WTC11 (cell line): ENCODE measurements at regions not wholly inside any gene's neighbourhood (a gene's known extent, or its start where the extent isn't known, plus 50 kb on each side); places are given as distances from the start of the nearest gene placed in this dataset.

ENCODE experiments used
- ATAC-seq: fragments of 200-7000 bp; cut with Tn5 transposase; 2 replicates; pipeline ENCODE4 v1.10.0; 2021; ENCODE audit warnings: mild to moderate bottlenecking, moderate library complexity
- CTCF ChIA-PET: fragments of 300-600 bp; sonication (Branson Sonifier 250); formaldehyde crosslinking; loops from one replicate; lab custom pipeline; 2021; ENCODE audit warnings: antibody characterized with exemption; lab: Charles Lee
- POLR2A ChIA-PET: fragments of 350-600 bp; sonication (Branson Sonifier 250); formaldehyde crosslinking; loops from one replicate; lab custom pipeline; 2021; ENCODE audit warnings: antibody characterized with exemption; lab: Charles Lee
- DNase-seq: peaks from one replicate; pipeline ENCODE4 v3.0.0; 2021; ENCODE audit warnings: low spot score
- H3K27ac Mint-ChIP-seq: 2 replicates; pipeline ENCODE4 v1.8.0; 2021; ENCODE audit warnings: mixed read lengths
- H3K27me3 Mint-ChIP-seq: 2 replicates; pipeline ENCODE4 v1.8.0; 2021; ENCODE audit warnings: low read depth, mild to moderate bottlenecking, moderate library complexity, mixed read lengths
- H3K36me3 Mint-ChIP-seq: 2 replicates; pipeline ENCODE4 v1.8.0; 2021; ENCODE audit warnings: mixed read lengths
- H3K4me1 Mint-ChIP-seq: 2 replicates; pipeline ENCODE4 v1.8.0; 2022; ENCODE audit warnings: mixed read lengths
- H3K4me3 Mint-ChIP-seq: 2 replicates; pipeline ENCODE4 v1.8.0; 2021; ENCODE audit warnings: mild to moderate bottlenecking, moderate library complexity, mixed read lengths
- H3K9me3 Mint-ChIP-seq: 2 replicates; pipeline ENCODE4 v1.8.0; 2021; ENCODE audit warnings: mixed read lengths
- CBFB ChIP-seq: sonication (generic); formaldehyde crosslinking; IDR thresholded peaks from 2 replicates; pipeline ENCODE4 v1.8.1; 2022; ENCODE audit warnings: mild to moderate bottlenecking, low read depth, missing genetic modification reagents
- CREM ChIP-seq: sonication (generic); formaldehyde crosslinking; IDR thresholded peaks from 2 replicates; pipeline ENCODE4 v1.8.1; 2022; ENCODE audit warnings: mild to moderate bottlenecking, missing genetic modification reagents, moderate library complexity
- GABPB1 ChIP-seq: sonication (generic); formaldehyde crosslinking; IDR thresholded peaks from 2 replicates; pipeline ENCODE4 v1.8.1; 2023; ENCODE audit warnings: mild to moderate bottlenecking, missing genetic modification reagents
- GTF2I ChIP-seq: fragments of 250-450 bp; sonication (Bioruptor Pico); conservative IDR thresholded peaks from 2 replicates; pipeline ENCODE4 v1.4.0; 2021; ENCODE audit warnings: mild to moderate bottlenecking
- MXD4 ChIP-seq: fragments of 250-450 bp; sonication (Bioruptor Pico); IDR thresholded peaks from 2 replicates; pipeline ENCODE4 v1.8.0; 2021; ENCODE audit warnings: mild to moderate bottlenecking, moderate library complexity, borderline replicate concordance
- NR2C2 ChIP-seq: sonication (generic); formaldehyde crosslinking; IDR thresholded peaks from 2 replicates; pipeline ENCODE4 v1.8.0; 2022; ENCODE audit warnings: mild to moderate bottlenecking, missing genetic modification reagents
- PRRX2 ChIP-seq: fragments of 250-450 bp; sonication (Bioruptor Pico); IDR thresholded peaks from 2 replicates; pipeline ENCODE4 v1.8.0; 2021; ENCODE audit warnings: mild to moderate bottlenecking
- SOX15 ChIP-seq: fragments of 250-450 bp; sonication (Bioruptor Pico); IDR thresholded peaks from 2 replicates; pipeline ENCODE4 v1.9.0; 2021; ENCODE audit warnings: mild to moderate bottlenecking
- SP1 ChIP-seq: sonication (generic); formaldehyde crosslinking; conservative IDR thresholded peaks from 2 replicates; pipeline ENCODE4 v1.8.1; 2022; ENCODE audit warnings: missing genetic modification reagents
- TP53 ChIP-seq: sonication (generic); formaldehyde crosslinking; IDR thresholded peaks from 2 replicates; pipeline ENCODE4 v1.8.1; 2023; ENCODE audit warnings: mild to moderate bottlenecking, missing genetic modification reagents
- ZNF138 ChIP-seq: sonication (generic); formaldehyde crosslinking; conservative IDR thresholded peaks from 2 replicates; pipeline ENCODE4 v1.8.1; 2022; ENCODE audit warnings: mild to moderate bottlenecking, moderate library complexity, missing genetic modification reagents
- ZNF671 ChIP-seq: fragments of 250-450 bp; sonication (Bioruptor Pico); IDR thresholded peaks from 2 replicates; pipeline ENCODE4 v1.8.0; 2021; ENCODE audit warnings: mild to moderate bottlenecking
- TF ChIP-seq, protein P1 (sequence below): sonication (generic); formaldehyde crosslinking; IDR thresholded peaks from 2 replicates; pipeline ENCODE4 v1.8.0; 2022; ENCODE audit warnings: mild to moderate bottlenecking, missing genetic modification reagents
- TF ChIP-seq, protein P2 (sequence below): fragments of 250-450 bp; sonication (Bioruptor Pico); IDR thresholded peaks from 2 replicates; pipeline ENCODE4 v1.9.0; 2021; ENCODE audit warnings: mild to moderate bottlenecking
- TF ChIP-seq, protein P3 (sequence below): sonication (generic); formaldehyde crosslinking; IDR thresholded peaks from 2 replicates; pipeline ENCODE4 v1.8.1; 2023; ENCODE audit warnings: mild to moderate bottlenecking, missing genetic modification reagents, moderate library complexity
- TF ChIP-seq, protein P4 (sequence below): fragments of 250-450 bp; sonication (Bioruptor Pico); IDR thresholded peaks from 2 replicates; pipeline ENCODE4 v1.9.0; 2021; ENCODE audit warnings: mild to moderate bottlenecking
- TF ChIP-seq, protein P5 (sequence below): sonication (generic); formaldehyde crosslinking; IDR thresholded peaks from 2 replicates; pipeline ENCODE4 v1.8.1; 2023; ENCODE audit warnings: mild to moderate bottlenecking, moderate library complexity, missing genetic modification reagents
- TF ChIP-seq, protein P6 (sequence below): sonication (generic); formaldehyde crosslinking; conservative IDR thresholded peaks from 2 replicates; pipeline ENCODE4 v1.8.1; 2022; ENCODE audit warnings: mild to moderate bottlenecking, missing genetic modification reagents
- TF ChIP-seq, protein P7 (sequence below): sonication (generic); formaldehyde crosslinking; IDR thresholded peaks from 2 replicates; pipeline ENCODE4 v1.8.0; 2022; ENCODE audit warnings: mild to moderate bottlenecking, missing genetic modification reagents
- TF ChIP-seq, protein P8 (sequence below): fragments of 200-600 bp; IDR thresholded peaks from 2 replicates; pipeline ENCODE4 v1.8.0; 2022; ENCODE audit warnings: antibody characterized with exemption
- TF ChIP-seq, protein P9 (sequence below): sonication (generic); formaldehyde crosslinking; IDR thresholded peaks from 2 replicates; pipeline ENCODE4 v1.8.0; 2022; ENCODE audit warnings: missing genetic modification reagents

DNA sequence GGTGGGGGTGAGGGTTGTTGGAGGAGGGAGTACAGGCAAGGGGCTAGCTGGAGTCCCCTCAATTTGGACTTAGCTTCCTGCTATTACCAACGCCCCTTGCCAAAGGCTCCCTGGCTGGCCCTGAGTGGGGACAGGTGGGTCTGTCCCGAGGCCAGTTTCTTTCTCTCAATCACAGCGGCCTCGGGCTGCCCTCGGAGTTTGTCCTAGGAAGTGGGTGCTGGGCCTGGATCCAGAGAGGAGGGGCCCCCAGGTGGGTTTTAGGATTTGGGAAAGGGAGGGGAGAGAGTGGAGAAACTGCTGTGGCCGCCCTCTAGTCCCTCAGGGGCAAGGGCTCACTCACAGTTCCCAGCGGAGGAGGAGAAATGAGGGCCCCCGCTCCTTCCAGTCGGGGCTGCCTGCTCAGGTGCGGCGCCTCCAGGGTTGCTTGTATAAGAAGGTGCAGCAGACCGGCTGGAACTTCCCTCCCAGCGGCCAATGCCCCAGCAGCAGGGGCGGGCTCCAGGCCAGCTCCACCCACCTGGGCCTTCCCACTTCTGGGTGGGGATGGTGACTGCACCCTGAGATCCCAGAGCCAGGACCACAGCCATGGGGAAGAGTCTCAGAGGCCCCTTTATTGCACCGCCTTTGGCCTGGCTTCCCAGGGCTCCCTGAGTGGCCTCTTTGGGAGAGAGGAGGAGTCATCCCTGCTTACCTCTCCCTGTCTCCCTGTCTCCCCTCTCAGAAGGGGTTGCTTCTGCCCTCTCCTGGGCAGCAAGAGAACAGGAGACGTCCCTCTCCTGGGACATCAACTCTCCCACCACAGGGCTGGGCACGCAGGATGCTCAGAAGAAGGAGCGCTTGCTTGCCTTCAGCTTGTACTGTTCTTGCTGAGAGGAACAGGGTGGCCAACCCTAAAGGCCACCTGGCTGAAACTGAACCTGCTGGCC is 112.0 kb upstream of the SMURF2 start:
- Mint-ChIP-seq H3K4me3 (peak overlapping the region; percentile 77), H3K27me3 (peaks cover 47% of the 10 kb centered on the region), H3K36me3 (peaks cover 4% of the 10 kb centered on the region; the same call in 1 of the 2 replicates), H3K27ac (no peak overlapping the region), H3K9me3 (peaks cover 4% of the 10 kb centered on the region), H3K4me1 (peaks cover 19% of the 10 kb centered on the region)
- DNase-seq = peak; percentile 88
- POLR2A ChIA-PET = interaction anchor here (1.0 kb wide), 1 partner anchor 327 kb away, joined by 3 read pairs; no protein-coding TSS in a partner anchor
- CTCF ChIA-PET = interaction anchor here (0.5 to 2.0 kb wide), 23 partner anchors 7 to 471 kb away, joined by 3 to 15 read pairs (median 3); partner anchors contain the start of genes CEP95, DDX5 and LRRC37A3
- peak; percentile 78 for ATAC-seq
- TF ChIP-seq CBFB (CRISPR knock-in tag) (no peak), GTF2I (no peak), MXD4 (CRISPR knock-in tag) (no peak), PRRX2 (CRISPR knock-in tag) (no peak), SP1 (CRISPR knock-in tag) (peak; percentile 82), CREM (CRISPR knock-in tag) (no peak), ZNF138 (CRISPR knock-in tag) (no peak), TP53 (CRISPR knock-in tag) (no peak), SOX15 (CRISPR knock-in tag) (no peak), ZNF671 (CRISPR knock-in tag) (no peak), GABPB1 (CRISPR knock-in tag) (no peak), NR2C2 (no peak)
- TF ChIP-seq, protein P1, sequence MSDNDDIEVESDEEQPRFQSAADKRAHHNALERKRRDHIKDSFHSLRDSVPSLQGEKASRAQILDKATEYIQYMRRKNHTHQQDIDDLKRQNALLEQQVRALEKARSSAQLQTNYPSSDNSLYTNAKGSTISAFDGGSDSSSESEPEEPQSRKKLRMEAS (CRISPR knock-in tag) = no peak
- TF ChIP-seq, protein P2, sequence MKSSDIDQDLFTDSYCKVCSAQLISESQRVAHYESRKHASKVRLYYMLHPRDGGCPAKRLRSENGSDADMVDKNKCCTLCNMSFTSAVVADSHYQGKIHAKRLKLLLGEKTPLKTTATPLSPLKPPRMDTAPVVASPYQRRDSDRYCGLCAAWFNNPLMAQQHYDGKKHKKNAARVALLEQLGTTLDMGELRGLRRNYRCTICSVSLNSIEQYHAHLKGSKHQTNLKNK (CRISPR knock-in tag) = no peak
- TF ChIP-seq, protein P3, sequence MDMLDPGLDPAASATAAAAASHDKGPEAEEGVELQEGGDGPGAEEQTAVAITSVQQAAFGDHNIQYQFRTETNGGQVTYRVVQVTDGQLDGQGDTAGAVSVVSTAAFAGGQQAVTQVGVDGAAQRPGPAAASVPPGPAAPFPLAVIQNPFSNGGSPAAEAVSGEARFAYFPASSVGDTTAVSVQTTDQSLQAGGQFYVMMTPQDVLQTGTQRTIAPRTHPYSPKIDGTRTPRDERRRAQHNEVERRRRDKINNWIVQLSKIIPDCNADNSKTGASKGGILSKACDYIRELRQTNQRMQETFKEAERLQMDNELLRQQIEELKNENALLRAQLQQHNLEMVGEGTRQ = no peak
- TF ChIP-seq, protein P4, sequence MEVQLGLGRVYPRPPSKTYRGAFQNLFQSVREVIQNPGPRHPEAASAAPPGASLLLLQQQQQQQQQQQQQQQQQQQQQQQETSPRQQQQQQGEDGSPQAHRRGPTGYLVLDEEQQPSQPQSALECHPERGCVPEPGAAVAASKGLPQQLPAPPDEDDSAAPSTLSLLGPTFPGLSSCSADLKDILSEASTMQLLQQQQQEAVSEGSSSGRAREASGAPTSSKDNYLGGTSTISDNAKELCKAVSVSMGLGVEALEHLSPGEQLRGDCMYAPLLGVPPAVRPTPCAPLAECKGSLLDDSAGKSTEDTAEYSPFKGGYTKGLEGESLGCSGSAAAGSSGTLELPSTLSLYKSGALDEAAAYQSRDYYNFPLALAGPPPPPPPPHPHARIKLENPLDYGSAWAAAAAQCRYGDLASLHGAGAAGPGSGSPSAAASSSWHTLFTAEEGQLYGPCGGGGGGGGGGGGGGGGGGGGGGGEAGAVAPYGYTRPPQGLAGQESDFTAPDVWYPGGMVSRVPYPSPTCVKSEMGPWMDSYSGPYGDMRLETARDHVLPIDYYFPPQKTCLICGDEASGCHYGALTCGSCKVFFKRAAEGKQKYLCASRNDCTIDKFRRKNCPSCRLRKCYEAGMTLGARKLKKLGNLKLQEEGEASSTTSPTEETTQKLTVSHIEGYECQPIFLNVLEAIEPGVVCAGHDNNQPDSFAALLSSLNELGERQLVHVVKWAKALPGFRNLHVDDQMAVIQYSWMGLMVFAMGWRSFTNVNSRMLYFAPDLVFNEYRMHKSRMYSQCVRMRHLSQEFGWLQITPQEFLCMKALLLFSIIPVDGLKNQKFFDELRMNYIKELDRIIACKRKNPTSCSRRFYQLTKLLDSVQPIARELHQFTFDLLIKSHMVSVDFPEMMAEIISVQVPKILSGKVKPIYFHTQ (CRISPR knock-in tag) = no peak
- TF ChIP-seq, protein P5, sequence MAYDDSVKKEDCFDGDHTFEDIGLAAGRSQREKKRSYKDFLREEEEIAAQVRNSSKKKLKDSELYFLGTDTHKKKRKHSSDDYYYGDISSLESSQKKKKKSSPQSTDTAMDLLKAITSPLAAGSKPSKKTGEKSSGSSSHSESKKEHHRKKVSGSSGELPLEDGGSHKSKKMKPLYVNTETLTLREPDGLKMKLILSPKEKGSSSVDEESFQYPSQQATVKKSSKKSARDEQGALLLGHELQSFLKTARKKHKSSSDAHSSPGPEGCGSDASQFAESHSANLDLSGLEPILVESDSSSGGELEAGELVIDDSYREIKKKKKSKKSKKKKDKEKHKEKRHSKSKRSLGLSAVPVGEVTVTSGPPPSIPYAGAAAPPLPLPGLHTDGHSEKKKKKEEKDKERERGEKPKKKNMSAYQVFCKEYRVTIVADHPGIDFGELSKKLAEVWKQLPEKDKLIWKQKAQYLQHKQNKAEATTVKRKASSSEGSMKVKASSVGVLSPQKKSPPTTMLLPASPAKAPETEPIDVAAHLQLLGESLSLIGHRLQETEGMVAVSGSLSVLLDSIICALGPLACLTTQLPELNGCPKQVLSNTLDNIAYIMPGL (CRISPR knock-in tag) = 0 out of 2 replicates have a peak, but pooled peaks have one; percentile 63
- TF ChIP-seq, protein P6, sequence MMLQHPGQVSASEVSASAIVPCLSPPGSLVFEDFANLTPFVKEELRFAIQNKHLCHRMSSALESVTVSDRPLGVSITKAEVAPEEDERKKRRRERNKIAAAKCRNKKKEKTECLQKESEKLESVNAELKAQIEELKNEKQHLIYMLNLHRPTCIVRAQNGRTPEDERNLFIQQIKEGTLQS = no peak
- TF ChIP-seq, protein P7, sequence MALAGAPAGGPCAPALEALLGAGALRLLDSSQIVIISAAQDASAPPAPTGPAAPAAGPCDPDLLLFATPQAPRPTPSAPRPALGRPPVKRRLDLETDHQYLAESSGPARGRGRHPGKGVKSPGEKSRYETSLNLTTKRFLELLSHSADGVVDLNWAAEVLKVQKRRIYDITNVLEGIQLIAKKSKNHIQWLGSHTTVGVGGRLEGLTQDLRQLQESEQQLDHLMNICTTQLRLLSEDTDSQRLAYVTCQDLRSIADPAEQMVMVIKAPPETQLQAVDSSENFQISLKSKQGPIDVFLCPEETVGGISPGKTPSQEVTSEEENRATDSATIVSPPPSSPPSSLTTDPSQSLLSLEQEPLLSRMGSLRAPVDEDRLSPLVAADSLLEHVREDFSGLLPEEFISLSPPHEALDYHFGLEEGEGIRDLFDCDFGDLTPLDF (CRISPR knock-in tag) = no peak
- TF ChIP-seq, protein P8, sequence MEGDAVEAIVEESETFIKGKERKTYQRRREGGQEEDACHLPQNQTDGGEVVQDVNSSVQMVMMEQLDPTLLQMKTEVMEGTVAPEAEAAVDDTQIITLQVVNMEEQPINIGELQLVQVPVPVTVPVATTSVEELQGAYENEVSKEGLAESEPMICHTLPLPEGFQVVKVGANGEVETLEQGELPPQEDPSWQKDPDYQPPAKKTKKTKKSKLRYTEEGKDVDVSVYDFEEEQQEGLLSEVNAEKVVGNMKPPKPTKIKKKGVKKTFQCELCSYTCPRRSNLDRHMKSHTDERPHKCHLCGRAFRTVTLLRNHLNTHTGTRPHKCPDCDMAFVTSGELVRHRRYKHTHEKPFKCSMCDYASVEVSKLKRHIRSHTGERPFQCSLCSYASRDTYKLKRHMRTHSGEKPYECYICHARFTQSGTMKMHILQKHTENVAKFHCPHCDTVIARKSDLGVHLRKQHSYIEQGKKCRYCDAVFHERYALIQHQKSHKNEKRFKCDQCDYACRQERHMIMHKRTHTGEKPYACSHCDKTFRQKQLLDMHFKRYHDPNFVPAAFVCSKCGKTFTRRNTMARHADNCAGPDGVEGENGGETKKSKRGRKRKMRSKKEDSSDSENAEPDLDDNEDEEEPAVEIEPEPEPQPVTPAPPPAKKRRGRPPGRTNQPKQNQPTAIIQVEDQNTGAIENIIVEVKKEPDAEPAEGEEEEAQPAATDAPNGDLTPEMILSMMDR = peak; percentile 48; the same call in 1 of the 2 replicates
- TF ChIP-seq, protein P9, sequence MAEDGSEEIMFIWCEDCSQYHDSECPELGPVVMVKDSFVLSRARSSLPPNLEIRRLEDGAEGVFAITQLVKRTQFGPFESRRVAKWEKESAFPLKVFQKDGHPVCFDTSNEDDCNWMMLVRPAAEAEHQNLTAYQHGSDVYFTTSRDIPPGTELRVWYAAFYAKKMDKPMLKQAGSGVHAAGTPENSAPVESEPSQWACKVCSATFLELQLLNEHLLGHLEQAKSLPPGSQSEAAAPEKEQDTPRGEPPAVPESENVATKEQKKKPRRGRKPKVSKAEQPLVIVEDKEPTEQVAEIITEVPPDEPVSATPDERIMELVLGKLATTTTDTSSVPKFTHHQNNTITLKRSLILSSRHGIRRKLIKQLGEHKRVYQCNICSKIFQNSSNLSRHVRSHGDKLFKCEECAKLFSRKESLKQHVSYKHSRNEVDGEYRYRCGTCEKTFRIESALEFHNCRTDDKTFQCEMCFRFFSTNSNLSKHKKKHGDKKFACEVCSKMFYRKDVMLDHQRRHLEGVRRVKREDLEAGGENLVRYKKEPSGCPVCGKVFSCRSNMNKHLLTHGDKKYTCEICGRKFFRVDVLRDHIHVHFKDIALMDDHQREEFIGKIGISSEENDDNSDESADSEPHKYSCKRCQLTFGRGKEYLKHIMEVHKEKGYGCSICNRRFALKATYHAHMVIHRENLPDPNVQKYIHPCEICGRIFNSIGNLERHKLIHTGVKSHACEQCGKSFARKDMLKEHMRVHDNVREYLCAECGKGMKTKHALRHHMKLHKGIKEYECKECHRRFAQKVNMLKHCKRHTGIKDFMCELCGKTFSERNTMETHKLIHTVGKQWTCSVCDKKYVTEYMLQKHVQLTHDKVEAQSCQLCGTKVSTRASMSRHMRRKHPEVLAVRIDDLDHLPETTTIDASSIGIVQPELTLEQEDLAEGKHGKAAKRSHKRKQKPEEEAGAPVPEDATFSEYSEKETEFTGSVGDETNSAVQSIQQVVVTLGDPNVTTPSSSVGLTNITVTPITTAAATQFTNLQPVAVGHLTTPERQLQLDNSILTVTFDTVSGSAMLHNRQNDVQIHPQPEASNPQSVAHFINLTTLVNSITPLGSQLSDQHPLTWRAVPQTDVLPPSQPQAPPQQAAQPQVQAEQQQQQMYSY (CRISPR knock-in tag) = no peak
